Thymus (tissue), 11 donors: ENCODE measurements at regions not wholly inside any gene's neighbourhood (a gene's known extent, or its start where the extent isn't known, plus 50 kb on each side); places are given as distances from the start of the nearest gene placed in this dataset.
"Not testable (repeated sequence)": the region's sequence is repeated elsewhere in the genome, so short reads cannot be mapped to it uniquely, and the experiment has no call there.

Source experiments
- DNase-seq, 9 donors: peaks; one replicate each; pipeline ENCODE4 v3.0.0-alpha.2; 2013; ENCODE audit warnings: low spot score in 9 of 9, low read depth in 6 of 9, missing footprints in 1 of 9
- H3K27ac ChIP-seq, 2 donors: one replicate each; pipeline ENCODE4 v1.5.1; 2013; ENCODE audit warnings: control low read depth in 1 of 2, low read depth in 1 of 2, low read length in 1 of 2, mild to moderate bottlenecking in 1 of 2, moderate library complexity in 1 of 2
- H3K27me3 ChIP-seq, 2 donors: one replicate each; pipeline ENCODE4 v1.5.1; 2013; ENCODE audit warnings: low read length in 1 of 2; ENCODE audit not compliant: control insufficient read depth in 2 of 2, insufficient read depth in 1 of 2
- H3K36me3 ChIP-seq, 2 donors: one replicate each; pipeline ENCODE4 v1.5.1; 2013; ENCODE audit warnings: low read length in 1 of 2, mild to moderate bottlenecking in 1 of 2, moderate library complexity in 1 of 2; ENCODE audit not compliant: control insufficient read depth in 2 of 2, insufficient read depth in 2 of 2
- H3K4me1 ChIP-seq, 2 donors: one replicate each; pipeline ENCODE4 v1.5.1; 2013; ENCODE audit warnings: low read length in 2 of 2; ENCODE audit not compliant: control insufficient read depth in 2 of 2, insufficient read depth in 2 of 2
- H3K4me3 ChIP-seq, 2 donors: one replicate each; pipeline ENCODE4 v1.5.1; 2013; ENCODE audit warnings: low read length in 2 of 2, control low read depth in 1 of 2, mild to moderate bottlenecking in 1 of 2
- H3K9me3 ChIP-seq, 2 donors: one replicate each; pipeline ENCODE4 v1.5.1; 2013; ENCODE audit warnings: low read length in 1 of 2, mild to moderate bottlenecking in 1 of 2; ENCODE audit not compliant: control insufficient read depth in 2 of 2, insufficient read depth in 1 of 2
- WGBS: extraction: QIAGEN DNeasy Blood & Tissue Kit; methylation state at CpG from one replicate; pipeline ENCODE4 v1.1.7; 2013; 5-methylcytosine and 5-hydroxymethylcytosine counted together
- donor health status: healthy.

- DNase-seq: no peak
- Histone ChIP-seq H3K27me3 (no peaks in the 10 kb centered on the region), H3K27ac (no peak overlapping the region), H3K36me3 (no peaks in the 10 kb centered on the region), H3K9me3 (no peaks in the 10 kb centered on the region), H3K4me1 (no peaks in the 10 kb centered on the region), H3K4me3 (no peak overlapping the region)
- WGBS: 93% methylated on average over 2 of the region's 2 CpGs
Observed at GRCh38 chr16:26983426-26983825, 83.3 kb upstream of the C16orf82 start.

DNA sequence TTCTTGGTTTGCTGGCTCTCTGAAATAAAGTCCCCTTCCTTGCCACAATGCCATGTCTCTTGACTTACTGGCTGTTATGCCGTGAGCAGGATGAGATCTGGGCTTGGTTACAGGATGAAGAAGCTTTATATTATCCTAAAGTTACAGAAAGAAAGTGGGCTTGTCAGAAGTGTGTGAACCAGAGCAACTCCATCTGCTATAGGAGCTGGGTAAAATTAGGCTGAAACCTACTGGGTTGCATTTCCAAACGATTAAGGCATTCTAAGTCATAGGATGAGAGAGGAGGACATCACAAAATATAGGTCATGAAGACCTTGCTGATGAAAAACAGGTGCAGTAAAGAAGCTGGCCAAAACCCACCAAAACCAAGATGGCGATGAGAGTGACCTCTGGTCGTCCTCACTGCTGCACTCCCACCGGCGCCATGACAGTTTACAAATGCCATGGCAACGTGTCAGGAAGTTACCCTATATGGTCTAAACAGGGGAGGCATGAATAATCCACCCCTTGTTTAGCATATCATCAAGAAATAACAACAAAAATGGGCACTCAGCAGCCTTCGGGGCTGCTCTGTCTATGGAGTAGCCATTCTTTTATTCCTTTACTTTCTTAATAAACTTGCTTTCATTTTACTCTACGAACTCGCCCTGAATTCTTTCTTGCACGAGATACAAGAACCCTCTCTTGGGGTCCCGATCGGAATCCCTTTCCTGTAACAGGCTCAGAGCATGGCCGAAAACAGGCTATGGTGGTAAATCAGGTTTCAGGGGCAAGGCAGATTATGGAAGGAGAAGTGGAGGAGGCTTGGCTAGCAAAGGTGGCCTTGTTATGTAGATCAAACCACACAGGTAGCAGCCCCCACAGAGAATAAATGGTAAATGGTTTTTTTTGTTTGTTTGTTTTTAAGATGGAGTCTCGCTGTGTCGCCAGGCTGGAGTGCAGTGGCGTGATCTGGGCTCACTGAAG lies 81.3 kb upstream of the C16orf82 start:
- H3K4me3 ChIP-seq: no peak overlapping the region
- 77% methylated on average over 17 of the region's 17 CpGs for WGBS
- DNase-seq: no peak
- no peaks in the 10 kb centered on the region for H3K9me3 ChIP-seq
- H3K27me3 ChIP-seq: no peaks in the 10 kb centered on the region
- no peaks in the 10 kb centered on the region for H3K4me1 ChIP-seq
- H3K36me3 ChIP-seq: no peaks in the 10 kb centered on the region
- no peak overlapping the region for H3K27ac ChIP-seq

GRCh38 chr16:26987597-26988010 lies 79.1 kb upstream of the C16orf82 start:
- no peaks in the 10 kb centered on the region for H3K9me3 ChIP-seq
- H3K4me3 ChIP-seq: no peak overlapping the region
- no peaks in the 10 kb centered on the region for H3K27me3 ChIP-seq
- WGBS: 56% methylated on average over 7 of the region's 7 CpGs
- no peaks in the 10 kb centered on the region for H3K4me1 ChIP-seq
- H3K27ac ChIP-seq: no peak overlapping the region
- H3K36me3 ChIP-seq: no peaks in the 10 kb centered on the region
- no peak for DNase-seq

- Histone ChIP-seq H3K27me3 (no peaks in the 10 kb centered on the region), H3K27ac (no peak overlapping the region), H3K4me1 (no peaks in the 10 kb centered on the region), H3K9me3 (no peaks in the 10 kb centered on the region), H3K36me3 (no peaks in the 10 kb centered on the region), H3K4me3 (no peak overlapping the region)
- 78% methylated on average over 5 of the region's 5 CpGs for WGBS
- no peak for DNase-seq
Observed at GRCh38 chr16:26988186-26988585, 78.5 kb upstream of the C16orf82 start.

GRCh38 chr16:26990384-26991120 lies 76.2 kb upstream of the C16orf82 start:
- not testable (repeated sequence) for H3K4me3 ChIP-seq, H3K36me3 ChIP-seq, H3K4me1 ChIP-seq, H3K9me3 ChIP-seq, H3K27ac ChIP-seq, DNase-seq, H3K27me3 ChIP-seq
- WGBS: 96% methylated on average over 5 of the region's 5 CpGs

DNA sequence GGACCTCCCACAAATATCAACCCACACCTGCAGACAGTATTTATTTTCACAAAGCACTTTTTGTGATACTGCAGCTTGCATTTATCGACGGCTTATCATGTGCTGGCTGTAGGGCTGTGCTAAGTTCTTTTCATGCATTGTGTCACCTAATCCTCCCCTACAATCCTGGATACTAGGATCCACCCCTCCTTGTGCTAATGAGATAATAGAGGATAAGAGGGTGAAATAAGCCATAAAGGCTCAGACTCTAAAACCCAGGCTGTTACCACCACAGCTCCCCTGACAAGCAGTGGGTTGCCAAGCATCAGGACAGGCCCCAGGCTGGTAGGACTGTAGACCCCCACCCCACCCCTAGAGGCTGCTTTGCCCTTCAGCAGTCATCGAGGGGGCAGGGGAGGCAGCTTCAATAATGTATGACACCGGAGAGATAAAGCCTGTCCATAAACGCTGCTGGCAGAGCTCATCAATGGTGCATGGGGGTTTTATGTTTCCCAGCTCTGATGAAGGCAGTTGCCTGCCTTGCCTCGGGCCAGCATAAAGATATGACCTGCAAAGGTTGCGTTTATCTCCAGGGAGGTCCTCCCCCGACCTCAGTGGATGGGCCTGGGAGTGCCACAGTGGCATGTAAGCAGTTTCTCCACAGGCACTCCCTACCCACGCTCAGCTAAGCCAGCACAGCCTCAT lies 73.9 kb upstream of the C16orf82 start:
- Histone ChIP-seq H3K4me1 (no peaks in the 10 kb centered on the region), H3K9me3 (no peaks in the 10 kb centered on the region), H3K36me3 (no peaks in the 10 kb centered on the region), H3K4me3 (no peak overlapping the region), H3K27ac (no peak overlapping the region), H3K27me3 (no peaks in the 10 kb centered on the region)
- WGBS: 73% methylated on average over 9 of the region's 9 CpGs
- DNase-seq: no peak

GRCh38 chr16:26993511-26993910 lies 73.2 kb upstream of the C16orf82 start:
- WGBS: 81% methylated on average over 10 of the region's 10 CpGs
- H3K36me3 ChIP-seq: no peaks in the 10 kb centered on the region
- no peaks in the 10 kb centered on the region for H3K9me3 ChIP-seq
- no peak for DNase-seq
- no peak overlapping the region for H3K27ac ChIP-seq
- no peaks in the 10 kb centered on the region for H3K27me3 ChIP-seq
- H3K4me3 ChIP-seq: no peak overlapping the region
- H3K4me1 ChIP-seq: no peaks in the 10 kb centered on the region

DNA sequence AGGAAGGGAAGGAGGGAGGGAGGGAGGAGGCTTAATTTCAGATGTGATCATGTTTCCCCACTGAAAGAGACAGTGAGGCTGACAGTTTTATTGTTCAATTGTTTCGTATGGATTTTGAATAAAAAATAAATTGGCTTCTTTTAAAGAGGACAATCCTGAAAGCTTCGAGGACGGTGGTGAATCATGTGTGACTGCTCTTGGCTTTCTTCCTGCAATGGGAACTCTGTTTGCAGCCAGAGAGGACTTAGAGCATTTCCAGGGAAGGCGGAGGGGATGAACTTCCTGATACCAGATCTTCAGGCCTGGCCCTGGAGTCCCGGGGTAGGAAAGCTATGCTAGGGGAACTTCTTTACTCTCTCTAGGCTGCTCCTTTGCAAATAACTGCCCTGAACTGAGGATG lies 72.8 kb upstream of the C16orf82 start:
- no peaks in the 10 kb centered on the region for H3K27me3 ChIP-seq
- no peaks in the 10 kb centered on the region for H3K36me3 ChIP-seq
- H3K9me3 ChIP-seq: no peaks in the 10 kb centered on the region
- WGBS: 55% methylated on average over 5 of the region's 5 CpGs
- no peak for DNase-seq
- no peak overlapping the region for H3K27ac ChIP-seq
- H3K4me3 ChIP-seq: no peak overlapping the region
- no peaks in the 10 kb centered on the region for H3K4me1 ChIP-seq

GRCh38 chr16:26995522-26995921 lies 71.2 kb upstream of the C16orf82 start:
- H3K27ac ChIP-seq: no peak overlapping the region
- H3K9me3 ChIP-seq: no peaks in the 10 kb centered on the region
- H3K27me3 ChIP-seq: no peaks in the 10 kb centered on the region
- 86% methylated on average over 4 of the region's 4 CpGs for WGBS
- H3K4me3 ChIP-seq: no peak overlapping the region
- DNase-seq: no peak
- no peaks in the 10 kb centered on the region for H3K36me3 ChIP-seq
- H3K4me1 ChIP-seq: no peaks in the 10 kb centered on the region
